ENCODE measurements at regions not wholly inside any gene's neighbourhood (a gene's known extent, or its start where the extent isn't known, plus 50 kb on each side); places are given as distances from the start of the nearest gene placed in this dataset.

DNA sequence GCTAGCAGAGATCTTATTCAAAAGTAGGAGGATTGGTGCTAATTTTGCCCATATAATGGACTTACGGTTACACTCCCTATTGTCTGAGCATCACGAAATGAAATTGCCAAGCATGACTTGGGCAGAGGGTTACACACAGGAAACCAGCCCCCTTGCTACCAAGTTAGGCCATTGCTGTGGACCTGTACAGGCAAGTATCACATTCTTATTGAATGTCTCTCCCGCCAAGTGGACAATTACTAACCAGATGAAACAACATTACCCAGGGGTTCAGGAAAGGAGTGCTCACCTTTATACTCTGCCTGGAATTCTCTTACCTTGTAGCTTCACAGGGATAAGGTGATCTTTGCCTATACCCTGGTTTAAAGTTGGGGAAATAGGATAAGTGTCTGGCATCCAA lies 70.6 kb upstream of the TOX3 start:
- TF ChIP-seq POLR2AphosphoS5 (IDR thresholded peaks at IDR 0.05; ENCODE audit: low read depth, low read length) = no peak
- TF ChIP-seq SIN3A (IDR thresholded peaks at IDR 0.05; ENCODE audit: borderline replicate concordance, insufficient read depth, low read length) = no peak
- TF ChIP-seq TAF1 (IDR thresholded peaks at IDR 0.05; ENCODE audit: borderline replicate concordance, insufficient read depth, low read length) = no peak
